Stimulated activated CD4-positive, alpha-beta T cell treated with anti-CD3 and anti-CD28 coated beads, Interleukin-15, amount 100 ng/mL, for 1 hour (primary cell): ENCODE measurements at regions not wholly inside any gene's neighbourhood (a gene's known extent, or its start where the extent isn't known, plus 50 kb on each side); places are given as distances from the start of the nearest gene placed in this dataset.
"Not testable (repeated sequence)": the region's sequence is repeated elsewhere in the genome, so short reads cannot be mapped to it uniquely, and the experiment has no call there.

Experiments used
- DNase-seq, 2 donors: peaks; one replicate each; pipeline ENCODE4 v3.0.0-alpha.2; 2020; ENCODE audit warnings: low read depth in 1 of 2, low spot score in 1 of 2

- DNase-seq, result not testable (repeated sequence)
Measured at GRCh38 chr7:69087281-69087680, 511.0 kb upstream of the AUTS2 start.

- no peak for DNase-seq
Measured at GRCh38 chr7:69088185-69088584, 510.1 kb upstream of the AUTS2 start.

DNA sequence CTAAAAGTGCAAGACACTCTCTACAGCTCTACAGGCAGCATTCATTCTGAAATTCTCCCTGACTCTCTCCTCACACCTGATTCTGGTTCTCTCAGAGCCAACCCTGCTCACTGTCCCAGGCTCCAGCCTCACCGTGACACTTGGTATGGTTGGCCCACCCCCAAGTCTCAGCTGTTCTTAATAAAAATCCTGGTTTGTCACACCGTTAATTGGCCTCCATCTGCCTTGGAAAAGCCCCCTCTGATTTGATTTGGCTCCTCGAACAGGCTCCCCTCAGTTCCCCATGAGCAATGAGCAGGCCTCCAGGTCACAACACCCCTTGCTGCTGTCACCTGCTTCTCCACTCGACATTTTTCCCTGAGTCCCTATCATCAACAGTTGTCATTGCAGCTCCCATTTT, 507.3 kb upstream of the AUTS2 start:
- DNase-seq, result no peak

DNA sequence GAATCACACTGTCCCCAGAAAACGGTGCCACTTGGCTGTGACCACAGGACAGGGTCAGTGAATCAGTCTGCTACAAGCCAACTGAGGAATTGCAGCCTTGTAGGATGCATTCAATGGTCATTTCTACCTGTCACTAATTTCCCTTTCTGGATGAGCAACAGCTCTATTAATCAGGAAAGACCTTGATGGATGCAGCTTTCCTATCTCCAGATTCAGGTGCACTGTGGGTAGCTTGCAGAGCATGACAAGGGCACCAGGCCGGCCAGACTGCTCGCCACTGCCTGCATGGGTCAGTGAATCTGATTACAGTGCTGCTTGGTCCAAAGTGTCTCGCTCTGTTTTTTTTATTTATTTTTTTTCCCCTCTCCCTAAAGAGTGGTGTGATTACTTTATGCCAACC, 506.8 kb upstream of the AUTS2 start:
- DNase-seq, result no peak

- DNase-seq, result no peak
Measured at GRCh38 chr7:69095127-69095526, 503.1 kb upstream of the AUTS2 start.

- no peak for DNase-seq
Measured at GRCh38 chr7:69095649-69096048, 502.6 kb upstream of the AUTS2 start.

- DNase-seq, result no peak
Measured at GRCh38 chr7:69104023-69104422, 494.3 kb upstream of the AUTS2 start.

- no peak for DNase-seq
Measured at GRCh38 chr7:69105092-69105491, 493.2 kb upstream of the AUTS2 start.

- DNase-seq, result no peak
Measured at GRCh38 chr7:69105981-69106380, 492.3 kb upstream of the AUTS2 start.

DNA sequence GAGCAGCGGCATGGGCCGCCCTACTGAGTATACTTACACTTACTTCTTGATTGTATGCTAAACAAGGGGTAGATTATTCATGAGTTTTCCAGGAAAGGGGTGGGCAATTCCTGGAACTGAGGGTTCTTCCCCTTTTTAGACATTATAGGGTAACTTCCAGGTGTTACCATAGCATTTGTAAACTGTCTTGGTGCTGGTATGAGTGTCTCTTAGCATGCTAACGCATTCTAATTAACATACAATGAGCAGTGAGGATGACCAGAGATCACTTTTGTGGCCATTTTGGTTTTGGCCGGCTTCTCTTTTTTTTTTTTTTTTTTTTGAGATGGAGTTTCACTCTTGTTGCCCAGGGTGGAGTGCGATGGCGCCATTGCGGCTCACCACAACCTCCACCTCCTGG, 491.8 kb upstream of the AUTS2 start:
- DNase-seq, result not testable (repeated sequence)

GRCh38 chr7:69106946-69107345, 491.3 kb upstream of the AUTS2 start:
- not testable (repeated sequence) for DNase-seq

DNA sequence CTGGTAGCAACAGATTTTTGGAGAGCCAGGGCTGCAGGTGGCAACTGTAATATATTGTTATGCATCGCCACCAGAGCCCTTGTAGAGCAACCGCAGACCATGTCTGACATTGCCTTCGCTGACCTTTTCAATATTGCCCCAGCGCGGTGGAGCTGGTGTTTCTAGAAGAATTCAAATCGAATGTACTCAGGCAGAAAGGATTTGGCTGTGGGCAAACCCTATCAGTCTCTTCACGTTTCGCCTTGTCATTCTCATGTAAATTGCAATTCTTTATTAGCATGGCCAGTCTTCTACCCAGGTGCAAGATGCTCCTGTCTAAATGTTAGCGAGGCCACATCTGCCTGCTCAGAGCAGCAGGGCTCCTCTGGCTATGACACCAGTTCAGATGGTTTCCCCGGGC, 490.2 kb upstream of the AUTS2 start:
- DNase-seq, result no peak

DNA sequence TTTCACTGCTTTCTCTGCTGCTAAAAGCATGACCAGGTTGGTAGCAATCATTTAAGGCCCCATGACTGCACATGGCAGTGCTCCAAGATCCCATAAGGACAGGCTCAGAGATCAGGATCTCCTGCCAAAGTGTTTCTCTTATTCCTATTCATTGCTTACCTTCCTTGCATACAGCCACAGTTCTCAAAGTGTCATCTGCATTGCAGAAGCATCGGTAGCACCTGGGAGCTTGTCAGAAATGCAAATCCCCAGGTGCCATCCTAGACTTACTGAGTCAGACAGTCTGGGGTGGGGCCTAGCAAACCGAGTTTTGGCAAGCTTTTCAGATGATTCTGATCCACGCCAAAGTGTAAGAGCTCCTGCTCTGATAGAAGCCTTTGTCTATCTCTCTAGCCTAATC, 489.0 kb upstream of the AUTS2 start:
- DNase-seq, result no peak

- no peak for DNase-seq
Measured at GRCh38 chr7:69109879-69110278, 488.4 kb upstream of the AUTS2 start.

DNA sequence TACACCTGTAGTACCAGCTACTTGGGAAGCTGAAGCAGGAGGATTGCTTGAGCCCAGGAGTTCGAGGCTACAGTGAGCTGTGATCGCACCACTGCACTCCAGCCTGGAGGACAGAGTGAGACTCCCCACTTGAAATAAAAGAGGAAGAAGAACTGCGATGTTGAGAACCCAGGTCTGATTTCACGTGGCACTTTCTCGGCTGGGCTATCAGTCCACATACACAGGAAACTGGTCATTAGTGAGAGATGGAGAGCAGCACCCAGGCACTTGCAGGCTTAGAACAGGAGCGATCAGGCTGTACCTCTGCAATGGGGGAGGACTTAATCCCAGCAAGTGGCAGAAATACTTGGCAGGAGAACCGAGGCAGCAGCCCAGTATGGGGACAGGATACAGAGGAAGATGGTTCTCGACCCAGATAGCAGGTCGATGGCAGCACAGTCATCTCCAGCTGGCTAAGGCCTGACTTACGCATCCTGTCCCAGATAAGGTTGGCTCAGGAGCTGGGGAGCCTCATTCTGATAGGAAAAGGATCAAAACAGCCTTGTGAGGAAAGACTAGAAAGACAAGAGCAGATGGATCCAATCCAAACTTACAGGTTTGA, 487.7 kb upstream of the AUTS2 start:
- DNase-seq, result no peak

DNA sequence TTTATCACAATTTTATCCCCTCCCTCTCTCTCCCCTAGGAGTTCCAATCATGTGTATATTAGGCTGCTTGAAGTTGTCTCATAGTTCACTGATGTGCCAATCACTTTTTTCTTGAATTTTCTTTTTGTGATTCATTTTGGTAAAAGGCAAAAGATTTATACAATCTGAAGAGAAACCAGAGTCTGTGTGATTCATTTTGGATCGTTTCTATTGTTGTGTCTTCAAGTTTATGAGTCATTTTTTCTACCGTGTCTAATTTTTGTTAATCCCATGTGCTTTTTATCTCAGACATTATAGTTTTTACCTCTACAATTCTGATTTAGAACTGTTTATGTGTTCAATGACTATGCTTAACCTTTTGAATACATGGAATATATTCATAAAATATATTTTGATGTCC, 483.9 kb upstream of the AUTS2 start:
- no peak for DNase-seq

- no peak for DNase-seq
Measured at GRCh38 chr7:69115788-69116187, 482.5 kb upstream of the AUTS2 start.

- not testable (repeated sequence) for DNase-seq
Measured at GRCh38 chr7:69116196-69116595, 482.1 kb upstream of the AUTS2 start.

- no peak for DNase-seq
Measured at GRCh38 chr7:69122953-69123352, 475.3 kb upstream of the AUTS2 start.

DNA sequence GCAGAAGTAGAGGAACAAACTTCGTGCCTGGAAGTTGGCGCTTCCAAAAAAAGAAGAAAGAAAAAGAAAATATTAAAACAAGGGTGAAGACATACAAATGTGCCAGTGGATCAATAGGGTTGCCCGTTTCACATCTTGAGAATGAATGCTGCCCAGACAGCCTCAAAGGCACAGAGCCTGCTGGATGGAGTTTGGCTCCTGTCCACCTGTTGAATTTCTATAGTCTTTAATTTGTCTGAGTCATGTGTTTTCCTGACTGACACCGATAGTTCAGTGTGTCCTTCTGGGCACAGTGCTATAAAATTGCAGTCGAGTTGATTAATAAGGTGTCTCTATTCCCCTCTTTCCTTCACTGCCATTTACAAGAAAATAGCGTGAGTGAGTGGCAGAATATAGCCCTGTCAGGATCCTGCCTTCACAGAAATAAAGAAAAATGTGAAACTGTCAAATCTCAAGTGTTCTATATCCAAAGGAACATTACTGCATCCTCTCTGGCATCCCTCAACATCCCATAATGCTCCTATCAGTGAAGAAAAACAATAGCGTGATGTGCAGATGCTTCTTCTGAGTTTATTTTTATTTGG, 471.3 kb upstream of the AUTS2 start:
- DNase-seq, result no peak

GRCh38 chr7:69129524-69129923, 468.8 kb upstream of the AUTS2 start:
- no peak for DNase-seq

DNA sequence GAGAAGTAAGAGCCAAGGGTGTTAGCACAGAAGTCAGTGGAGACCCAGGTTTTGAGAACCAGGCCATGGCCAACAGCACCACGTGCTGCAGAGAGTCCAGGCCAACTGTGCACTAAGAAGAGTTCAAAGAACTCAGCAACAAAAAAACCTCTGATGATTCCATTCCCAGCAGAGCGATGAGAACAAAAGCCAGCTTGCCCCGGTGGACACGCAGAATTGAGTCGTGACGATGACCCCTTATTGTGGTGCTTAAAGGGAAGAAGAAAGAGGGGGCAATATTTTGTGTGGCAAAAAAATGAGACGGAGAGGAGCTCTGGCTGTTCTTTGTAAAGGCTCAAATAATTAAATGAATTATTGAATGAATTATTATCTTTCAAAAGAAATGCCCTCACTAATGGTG, 468.3 kb upstream of the AUTS2 start:
- no peak for DNase-seq

- no peak for DNase-seq
Measured at GRCh38 chr7:69130396-69130795, 467.9 kb upstream of the AUTS2 start.
